Skeletal muscle satellite cell (primary cell): ENCODE measurements at regions not wholly inside any gene's neighbourhood (a gene's known extent, or its start where the extent isn't known, plus 50 kb on each side); places are given as distances from the start of the nearest gene placed in this dataset.

Experiments used
- H3K27me3 ChIP-seq: 2 replicates; pipeline ENCODE4 v1.7.0; 2013; ENCODE audit warnings: low read length; ENCODE audit not compliant: control insufficient read depth, insufficient read depth
- H3K36me3 ChIP-seq: 2 replicates; pipeline ENCODE4 v1.7.0; 2013; ENCODE audit warnings: mild to moderate bottlenecking, control low read depth, low read length; ENCODE audit not compliant: insufficient read depth
- H3K4me1 ChIP-seq: 2 replicates; pipeline ENCODE4 v1.7.0; 2013; ENCODE audit warnings: low read length; ENCODE audit not compliant: control insufficient read depth, insufficient read depth
- H3K4me2 ChIP-seq: 2 replicates; pipeline ENCODE4 v1.7.0; 2013; ENCODE audit warnings: mild to moderate bottlenecking, low read length
- H3K4me3 ChIP-seq: 2 replicates; pipeline ENCODE4 v1.7.0; 2013; ENCODE audit warnings: low read length
- H3K9ac ChIP-seq: 2 replicates; pipeline ENCODE4 v1.7.0; 2013; ENCODE audit warnings: mild to moderate bottlenecking, low read depth, low read length, moderate library complexity
- H3K9me3 ChIP-seq: replicated peaks from 2 replicates; pipeline ENCODE4 v1.7.0; 2013; ENCODE audit warnings: mild to moderate bottlenecking, control low read depth, low read length

- Histone ChIP-seq H3K36me3 (no peaks in the 10 kb centered on the region), H3K4me1 (peaks cover 9% of the 10 kb centered on the region), H3K27me3 (no peaks in the 10 kb centered on the region), H3K9ac (no peak overlapping the region), H3K4me2 (no peak overlapping the region), H3K4me3 (no peak overlapping the region), H3K9me3 (no peaks in the 10 kb centered on the region)
Observed at GRCh38 chr13:84417416-84417815, 535.1 kb upstream of the SLITRK1 start.

- Histone ChIP-seq H3K4me3 (no peak overlapping the region), H3K27me3 (no peaks in the 10 kb centered on the region), H3K9me3 (no peaks in the 10 kb centered on the region), H3K4me2 (no peak overlapping the region), H3K4me1 (peaks cover 14% of the 10 kb centered on the region), H3K36me3 (no peaks in the 10 kb centered on the region), H3K9ac (no peak overlapping the region)
Observed at GRCh38 chr13:84413016-84413415, 530.7 kb upstream of the SLITRK1 start.

GRCh38 chr13:84405286-84405685 is 523.0 kb upstream of the SLITRK1 start:
- peaks cover 22% of the 10 kb centered on the region for H3K4me1 ChIP-seq
- H3K4me2 ChIP-seq, result no peak overlapping the region
- H3K9me3 ChIP-seq, result no peaks in the 10 kb centered on the region
- H3K4me3 ChIP-seq, result no peak overlapping the region
- H3K27me3 ChIP-seq, result no peaks in the 10 kb centered on the region
- H3K36me3 ChIP-seq, result no peaks in the 10 kb centered on the region
- no peak overlapping the region for H3K9ac ChIP-seq

- Histone ChIP-seq H3K4me3 (no peak overlapping the region), H3K27me3 (no peaks in the 10 kb centered on the region), H3K9ac (peak overlapping the region; percentile 46), H3K9me3 (peaks cover 9% of the 10 kb centered on the region), H3K4me1 (peaks cover 33% of the 10 kb centered on the region), H3K4me2 (peak overlapping the region; percentile 46), H3K36me3 (no peaks in the 10 kb centered on the region)
Observed at GRCh38 chr13:84400706-84401105, 518.4 kb upstream of the SLITRK1 start.

- H3K9ac ChIP-seq, result no peak overlapping the region
Observed at GRCh38 chr13:84399320-84400085, 517.2 kb upstream of the SLITRK1 start.

GRCh38 chr13:84393981-84394625 is 511.8 kb upstream of the SLITRK1 start:
- Histone ChIP-seq H3K4me1 (peaks cover 1% of the 10 kb centered on the region), H3K27me3 (no peaks in the 10 kb centered on the region), H3K4me2 (no peak overlapping the region), H3K36me3 (no peaks in the 10 kb centered on the region), H3K4me3 (no peak overlapping the region), H3K9me3 (peaks cover 4% of the 10 kb centered on the region), H3K9ac (no peak overlapping the region)

More at GRCh38 chr13:84399320-84400085, 517.2 kb upstream of the SLITRK1 start:
- H3K36me3 ChIP-seq, result no peaks in the 10 kb centered on the region
- H3K4me3 ChIP-seq, result no peak overlapping the region
- H3K27me3 ChIP-seq, result no peaks in the 10 kb centered on the region
- H3K4me2 ChIP-seq, result no peak overlapping the region
- peaks cover 9% of the 10 kb centered on the region for H3K9me3 ChIP-seq
- peaks cover 25% of the 10 kb centered on the region for H3K4me1 ChIP-seq

GRCh38 chr13:84380866-84381265 is 498.6 kb upstream of the SLITRK1 start:
- H3K27me3 ChIP-seq, result no peaks in the 10 kb centered on the region
- H3K4me3 ChIP-seq, result no peak overlapping the region
- no peaks in the 10 kb centered on the region for H3K9me3 ChIP-seq
- no peak overlapping the region for H3K4me2 ChIP-seq
- no peaks in the 10 kb centered on the region for H3K36me3 ChIP-seq
- H3K9ac ChIP-seq, result no peak overlapping the region
- no peaks in the 10 kb centered on the region for H3K4me1 ChIP-seq

GRCh38 chr13:84377106-84377505 is 494.8 kb upstream of the SLITRK1 start:
- Histone ChIP-seq H3K9me3 (no peaks in the 10 kb centered on the region), H3K36me3 (no peaks in the 10 kb centered on the region), H3K4me3 (no peak overlapping the region), H3K4me1 (no peaks in the 10 kb centered on the region), H3K27me3 (no peaks in the 10 kb centered on the region), H3K4me2 (no peak overlapping the region), H3K9ac (no peak overlapping the region)

GRCh38 chr13:84366506-84366905 is 484.2 kb upstream of the SLITRK1 start:
- Histone ChIP-seq H3K4me2 (no peak overlapping the region), H3K36me3 (no peaks in the 10 kb centered on the region), H3K4me1 (peaks cover 3% of the 10 kb centered on the region), H3K27me3 (no peaks in the 10 kb centered on the region), H3K4me3 (no peak overlapping the region), H3K9ac (no peak overlapping the region), H3K9me3 (no peaks in the 10 kb centered on the region)

GRCh38 chr13:84362777-84363176 is 480.5 kb upstream of the SLITRK1 start:
- Histone ChIP-seq H3K36me3 (no peaks in the 10 kb centered on the region), H3K4me1 (peaks cover 3% of the 10 kb centered on the region), H3K4me2 (no peak overlapping the region), H3K9me3 (no peaks in the 10 kb centered on the region), H3K4me3 (no peak overlapping the region), H3K27me3 (no peaks in the 10 kb centered on the region), H3K9ac (no peak overlapping the region)

GRCh38 chr13:84360822-84361221 is 478.5 kb upstream of the SLITRK1 start:
- Histone ChIP-seq H3K36me3 (no peaks in the 10 kb centered on the region), H3K27me3 (no peaks in the 10 kb centered on the region), H3K4me2 (no peak overlapping the region), H3K4me3 (no peak overlapping the region), H3K4me1 (peaks cover 3% of the 10 kb centered on the region), H3K9ac (no peak overlapping the region), H3K9me3 (no peaks in the 10 kb centered on the region)

- Histone ChIP-seq H3K27me3 (no peaks in the 10 kb centered on the region), H3K9me3 (no peaks in the 10 kb centered on the region), H3K4me1 (peaks cover 3% of the 10 kb centered on the region), H3K4me3 (no peak overlapping the region), H3K4me2 (no peak overlapping the region), H3K9ac (no peak overlapping the region), H3K36me3 (no peaks in the 10 kb centered on the region)
Observed at GRCh38 chr13:84358601-84359000, 476.3 kb upstream of the SLITRK1 start.
